Kidney (tissue), 13 donors: ENCODE measurements at regions not wholly inside any gene's neighbourhood (a gene's known extent, or its start where the extent isn't known, plus 50 kb on each side); places are given as distances from the start of the nearest gene placed in this dataset.

Experiments
- DNase-seq, 5 donors: peaks; one replicate each; pipeline ENCODE4 v3.0.0-alpha.2; 2013 to 2020
- FAIRE-seq: peaks from 2 replicates; lab custom pipeline; 2012; peaks lifted over from hg19 to GRCh38; lab: Jason Lieb, UNC
- H3K27ac ChIP-seq, 2 donors: one replicate each; pipeline ENCODE4 v1.7.0; 2013; ENCODE audit warnings: low read depth in 2 of 2, low read length in 2 of 2, inconsistent platforms in 1 of 2
- H3K27me3 ChIP-seq: one replicate; pipeline ENCODE4 v1.7.1; 2013; ENCODE audit warnings: low read length, inconsistent platforms; ENCODE audit not compliant: control insufficient read depth, insufficient read depth
- H3K36me3 ChIP-seq, 3 donors: one replicate each; pipeline versions ENCODE4 v1.7.0 to v1.7.1; 2013; ENCODE audit warnings: low read length in 3 of 3, control low read depth in 1 of 3, inconsistent platforms in 1 of 3; ENCODE audit not compliant: insufficient read depth in 3 of 3, control insufficient read depth in 2 of 3
- H3K4me1 ChIP-seq, 3 donors: one replicate each; pipeline versions ENCODE4 v1.7.0 to v1.7.1; 2013; ENCODE audit warnings: low read length in 3 of 3, inconsistent platforms in 1 of 3, low read depth in 1 of 3; ENCODE audit not compliant: control insufficient read depth in 2 of 3, insufficient read depth in 2 of 3
- H3K4me3 ChIP-seq, 3 donors: one replicate each; pipeline versions ENCODE4 v1.7.0 to v1.8.1; 2013; ENCODE audit warnings: low read length in 3 of 3, control low read depth in 1 of 3, inconsistent platforms in 1 of 3
- H3K9ac ChIP-seq, 3 donors: one replicate each; pipeline versions ENCODE4 v1.7.0 to v1.7.1; 2013; ENCODE audit warnings: low read length in 3 of 3, control low read depth in 1 of 3, inconsistent platforms in 1 of 3
- H3K9me3 ChIP-seq, 3 donors: one replicate each; pipeline versions ENCODE4 v1.7.0 to v1.7.1; 2013; ENCODE audit warnings: low read length in 3 of 3, control low read depth in 1 of 3, inconsistent platforms in 1 of 3; ENCODE audit not compliant: control insufficient read depth in 2 of 3, insufficient read depth in 1 of 3
- CTCF ChIP-seq: IDR thresholded peaks from 3 replicates; pipeline ENCODE4 v1.5.1; 2012; ENCODE audit warnings: mild to moderate bottlenecking, moderate library complexity, borderline replicate concordance; ENCODE audit not compliant: insufficient read depth; ENCODE audit errors: extremely low read depth
- intact Hi-C: fragments of 100-400 bp; cut with DNase I; formaldehyde crosslinking; loops from one replicate; pipeline ENCODE4 v1.11.1; 2022
- donor health status: control.
- donor health status: control.
- donor health status: control.
- donor health status: control.
- donor health status: control.
- donor health status: DM: yes; HTN: yes; CAD: no.
- donor health status: Normal renal cell carcinoma (clear cell type).

- Histone ChIP-seq H3K9me3 (no peaks in the 10 kb centered on the region), H3K4me1 (no peaks in the 10 kb centered on the region), H3K27me3 (no peaks in the 10 kb centered on the region), H3K9ac (no peak overlapping the region), H3K27ac (no peak overlapping the region), H3K4me3 (no peak overlapping the region), H3K36me3 (no peaks in the 10 kb centered on the region)
- intact Hi-C loops, result no loop called here
- TF ChIP-seq CTCF, result no peak
- DNase-seq (no peak), FAIRE-seq (no peak)
Observed at GRCh38 chr2:59713577-59713976, 839.9 kb downstream of the BCL11A start.

- no peaks in the 10 kb centered on the region for H3K4me1 ChIP-seq
- no peaks in the 10 kb centered on the region for H3K9me3 ChIP-seq
- H3K27ac ChIP-seq, result no peak overlapping the region
- no peak for TF ChIP-seq CTCF
- H3K4me3 ChIP-seq, result no peak overlapping the region
- no peaks in the 10 kb centered on the region for H3K36me3 ChIP-seq
- no peak for FAIRE-seq
- intact Hi-C loops, result no loop called here
- no peak overlapping the region for H3K9ac ChIP-seq
- no peaks in the 10 kb centered on the region for H3K27me3 ChIP-seq
- no peak for DNase-seq
Observed at GRCh38 chr2:59711121-59711520, 842.3 kb downstream of the BCL11A start.

DNA sequence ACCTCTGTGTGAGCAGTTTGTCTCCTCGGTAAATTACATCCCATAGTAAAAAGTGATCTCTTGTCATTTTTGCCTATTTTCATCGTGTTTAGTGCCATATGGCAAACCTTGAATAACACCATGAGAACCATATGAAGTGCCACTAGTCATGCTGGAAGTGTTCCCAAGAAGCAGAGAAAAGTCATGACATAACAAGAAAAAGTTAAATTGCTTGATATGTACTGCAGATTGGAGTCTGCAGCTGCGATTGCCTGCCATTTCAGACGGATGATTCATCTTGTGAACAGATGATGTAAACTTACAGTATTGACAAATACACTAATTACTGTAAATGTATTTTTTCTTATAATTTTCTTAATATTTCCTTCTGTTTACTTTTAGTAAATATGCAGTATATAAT, 846.7 kb downstream of the BCL11A start:
- FAIRE-seq (no peak), DNase-seq (no peak)
- intact Hi-C loops, result no loop called here
- no peak overlapping the region for H3K4me3 ChIP-seq
- no peaks in the 10 kb centered on the region for H3K27me3 ChIP-seq
- no peaks in the 10 kb centered on the region for H3K4me1 ChIP-seq
- H3K9me3 ChIP-seq, result no peaks in the 10 kb centered on the region
- no peak overlapping the region for H3K27ac ChIP-seq
- H3K9ac ChIP-seq, result no peak overlapping the region
- TF ChIP-seq CTCF, result no peak
- no peaks in the 10 kb centered on the region for H3K36me3 ChIP-seq

DNA sequence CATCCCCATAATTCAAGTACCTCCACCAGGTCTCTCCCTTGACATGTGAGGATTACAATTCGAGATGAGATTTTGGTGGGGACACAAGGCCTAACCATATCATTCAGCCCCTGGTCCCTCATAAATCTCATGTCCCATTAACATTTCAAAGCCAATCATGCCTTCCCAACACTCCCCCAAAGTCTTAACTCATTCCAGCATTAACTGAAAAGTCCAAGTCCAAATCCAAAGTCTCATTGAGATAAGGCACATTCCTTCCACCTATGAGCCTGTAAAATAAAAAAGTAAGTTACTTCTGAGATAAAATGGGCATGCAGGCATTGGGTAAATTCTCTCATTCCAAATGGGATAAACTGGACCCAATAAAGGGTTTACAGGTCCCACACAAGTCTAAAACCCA, 849.7 kb downstream of the BCL11A start:
- no peak for DNase-seq
- no peak overlapping the region for H3K4me3 ChIP-seq
- H3K9me3 ChIP-seq, result no peaks in the 10 kb centered on the region
- no peaks in the 10 kb centered on the region for H3K4me1 ChIP-seq
- no peak overlapping the region for H3K27ac ChIP-seq
- no peak overlapping the region for H3K9ac ChIP-seq
- H3K36me3 ChIP-seq, result no peaks in the 10 kb centered on the region
- intact Hi-C loops, result no loop called here
- TF ChIP-seq CTCF, result no peak
- no peak for FAIRE-seq
- H3K27me3 ChIP-seq, result no peaks in the 10 kb centered on the region
